ENCODE measurements at regions not wholly inside any gene's neighbourhood (a gene's known extent, or its start where the extent isn't known, plus 50 kb on each side); places are given as distances from the start of the nearest gene placed in this dataset.

GRCh38 chr2:57386305-57386704, 660.3 kb upstream of the VRK2 start:
- CTCF ChIA-PET, result no interaction called here
- no peaks in the 10 kb centered on the region for H3K4me1 Mint-ChIP-seq (ENCODE audit: low read depth, unreplicated experiment)
- intact Hi-C loops (cut with micrococcal nuclease; ENCODE audit: unreplicated experiment), result no loop called here
- H3K27ac Mint-ChIP-seq (ENCODE audit: unreplicated experiment), result no peak overlapping the region
- DNase-seq, result no peak
- no TSS peak for BruUV-seq (replicated peaks)
- H3K27me3 Mint-ChIP-seq (ENCODE audit: unreplicated experiment), result no peaks in the 10 kb centered on the region
- TF ChIP-seq, protein P1, sequence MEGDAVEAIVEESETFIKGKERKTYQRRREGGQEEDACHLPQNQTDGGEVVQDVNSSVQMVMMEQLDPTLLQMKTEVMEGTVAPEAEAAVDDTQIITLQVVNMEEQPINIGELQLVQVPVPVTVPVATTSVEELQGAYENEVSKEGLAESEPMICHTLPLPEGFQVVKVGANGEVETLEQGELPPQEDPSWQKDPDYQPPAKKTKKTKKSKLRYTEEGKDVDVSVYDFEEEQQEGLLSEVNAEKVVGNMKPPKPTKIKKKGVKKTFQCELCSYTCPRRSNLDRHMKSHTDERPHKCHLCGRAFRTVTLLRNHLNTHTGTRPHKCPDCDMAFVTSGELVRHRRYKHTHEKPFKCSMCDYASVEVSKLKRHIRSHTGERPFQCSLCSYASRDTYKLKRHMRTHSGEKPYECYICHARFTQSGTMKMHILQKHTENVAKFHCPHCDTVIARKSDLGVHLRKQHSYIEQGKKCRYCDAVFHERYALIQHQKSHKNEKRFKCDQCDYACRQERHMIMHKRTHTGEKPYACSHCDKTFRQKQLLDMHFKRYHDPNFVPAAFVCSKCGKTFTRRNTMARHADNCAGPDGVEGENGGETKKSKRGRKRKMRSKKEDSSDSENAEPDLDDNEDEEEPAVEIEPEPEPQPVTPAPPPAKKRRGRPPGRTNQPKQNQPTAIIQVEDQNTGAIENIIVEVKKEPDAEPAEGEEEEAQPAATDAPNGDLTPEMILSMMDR (IDR thresholded peaks at IDR 0.05; ENCODE audit: unreplicated experiment), result no peak
- H3K4me3 Mint-ChIP-seq (ENCODE audit: low read depth, unreplicated experiment), result no peak overlapping the region
- H3K9me3 Mint-ChIP-seq (ENCODE audit: low read depth, unreplicated experiment), result peaks cover 2% of the 10 kb centered on the region
- no peaks in the 10 kb centered on the region for H3K36me3 Mint-ChIP-seq (ENCODE audit: insufficient read depth, unreplicated experiment)

DNA sequence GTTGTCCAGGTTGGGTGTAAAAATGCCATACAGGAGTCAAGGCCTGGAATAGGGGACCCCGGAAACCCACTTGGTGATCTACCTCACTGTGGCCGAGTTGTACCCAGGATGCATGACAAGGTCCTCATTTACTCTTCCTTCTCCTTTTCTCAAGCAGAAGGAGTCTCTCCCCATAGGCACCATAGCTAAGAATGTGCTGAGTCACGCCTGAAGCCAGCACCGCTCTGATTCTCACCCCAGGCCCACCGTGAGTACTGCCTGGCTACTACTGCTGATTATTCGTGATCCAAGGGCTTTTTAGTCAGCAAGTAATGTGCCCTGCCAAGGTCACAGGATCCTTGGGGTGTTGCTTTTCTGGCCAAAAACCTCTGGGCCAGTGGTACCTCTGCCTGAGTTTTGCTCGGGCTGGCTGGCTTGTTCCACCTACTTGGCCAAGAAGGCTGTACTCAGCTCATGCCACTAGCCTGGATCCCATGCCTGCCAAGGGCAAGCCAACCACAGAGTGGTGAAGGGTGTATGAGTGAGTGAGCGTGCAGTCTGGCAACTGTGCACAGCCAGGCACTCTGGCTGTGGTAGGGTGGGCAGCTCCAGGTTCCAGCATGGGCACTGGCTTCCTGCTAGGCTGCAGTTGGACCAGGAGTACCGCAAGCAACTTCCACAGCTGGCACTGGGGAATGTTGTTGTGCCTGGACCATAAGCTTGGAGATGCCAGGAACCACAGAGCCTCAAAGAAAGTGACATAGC, 650.1 kb upstream of the VRK2 start:
- TF ChIP-seq, protein P1 (IDR thresholded peaks at IDR 0.05; ENCODE audit: unreplicated experiment), result no peak
- intact Hi-C loops (cut with micrococcal nuclease; ENCODE audit: unreplicated experiment), result no loop called here
- Mint-ChIP-seq H3K27me3 (ENCODE audit: unreplicated experiment) (no peaks in the 10 kb centered on the region), H3K36me3 (ENCODE audit: insufficient read depth, unreplicated experiment) (no peaks in the 10 kb centered on the region), H3K27ac (ENCODE audit: unreplicated experiment) (no peak overlapping the region), H3K4me1 (ENCODE audit: low read depth, unreplicated experiment) (no peaks in the 10 kb centered on the region), H3K4me3 (ENCODE audit: low read depth, unreplicated experiment) (no peak overlapping the region), H3K9me3 (ENCODE audit: low read depth, unreplicated experiment) (peaks cover 3% of the 10 kb centered on the region)
- no peak for DNase-seq
- CTCF ChIA-PET, result no interaction called here
- BruUV-seq (replicated peaks), result no TSS peak

GRCh38 chr2:57397550-57398360, 648.9 kb upstream of the VRK2 start:
- no peak for DNase-seq
- H3K27ac Mint-ChIP-seq (ENCODE audit: unreplicated experiment), result no peak overlapping the region
- BruUV-seq (replicated peaks), result no TSS peak
- intact Hi-C loops (cut with micrococcal nuclease; ENCODE audit: unreplicated experiment), result no loop called here
- H3K36me3 Mint-ChIP-seq (ENCODE audit: insufficient read depth, unreplicated experiment), result no peaks in the 10 kb centered on the region
- H3K27me3 Mint-ChIP-seq (ENCODE audit: unreplicated experiment), result no peaks in the 10 kb centered on the region
- H3K4me3 Mint-ChIP-seq (ENCODE audit: low read depth, unreplicated experiment), result no peak overlapping the region
- peaks cover 3% of the 10 kb centered on the region for H3K9me3 Mint-ChIP-seq (ENCODE audit: low read depth, unreplicated experiment)
- CTCF ChIA-PET, result no interaction called here
- no peaks in the 10 kb centered on the region for H3K4me1 Mint-ChIP-seq (ENCODE audit: low read depth, unreplicated experiment)
- TF ChIP-seq, protein P1 (IDR thresholded peaks at IDR 0.05; ENCODE audit: unreplicated experiment), result no peak

GRCh38 chr2:57399057-57399456, 647.5 kb upstream of the VRK2 start:
- H3K27me3 Mint-ChIP-seq (ENCODE audit: unreplicated experiment), result no peaks in the 10 kb centered on the region
- CTCF ChIA-PET, result no interaction called here
- intact Hi-C loops (cut with micrococcal nuclease; ENCODE audit: unreplicated experiment), result no loop called here
- no peak overlapping the region for H3K4me3 Mint-ChIP-seq (ENCODE audit: low read depth, unreplicated experiment)
- H3K4me1 Mint-ChIP-seq (ENCODE audit: low read depth, unreplicated experiment), result no peaks in the 10 kb centered on the region
- no peaks in the 10 kb centered on the region for H3K36me3 Mint-ChIP-seq (ENCODE audit: insufficient read depth, unreplicated experiment)
- BruUV-seq (replicated peaks), result no TSS peak
- peaks cover 3% of the 10 kb centered on the region for H3K9me3 Mint-ChIP-seq (ENCODE audit: low read depth, unreplicated experiment)
- TF ChIP-seq, protein P1 (IDR thresholded peaks at IDR 0.05; ENCODE audit: unreplicated experiment), result no peak
- DNase-seq, result no peak
- H3K27ac Mint-ChIP-seq (ENCODE audit: unreplicated experiment), result no peak overlapping the region

All from Calu3 (cell line).